Prostate gland (tissue), 2 donors: ENCODE measurements at regions not wholly inside any gene's neighbourhood (a gene's known extent, or its start where the extent isn't known, plus 50 kb on each side); places are given as distances from the start of the nearest gene placed in this dataset.

Experiments used
- DNase-seq: peaks from one replicate; pipeline ENCODE4 v3.0.0-alpha.2; 2019; ENCODE audit warnings: low spot score
- H3K27ac ChIP-seq, 2 donors: fragments of 200-600 bp; sonication (generic); 2 replicates each; pipeline ENCODE4 v1.5.1; 2017 to 2019
- H3K27me3 ChIP-seq: fragments of 200-600 bp; sonication (generic); replicated peaks from 2 replicates; pipeline ENCODE4 v1.5.1; 2019; ENCODE audit not compliant: insufficient read depth
- H3K36me3 ChIP-seq, 2 donors: fragments of 200-600 bp; sonication (generic); 1 replicate in 1 of 2; 2 replicates in 1 of 2; pipeline versions ENCODE4 v1.5.1 to v1.8.1; 2017 to 2019
- H3K4me1 ChIP-seq: fragments of 200-600 bp; sonication (generic); replicated peaks from 2 replicates; pipeline ENCODE4 v1.5.1; 2019
- H3K4me3 ChIP-seq, 2 donors: fragments of 200-600 bp; sonication (generic); 2 replicates each; pipeline ENCODE4 v1.5.1; 2017 to 2019
- H3K9me3 ChIP-seq: fragments of 200-600 bp; sonication (generic); 2 replicates; pipeline ENCODE4 v1.5.1; 2017
- CTCF ChIP-seq, 4 experiments: fragments of 200-600 bp in 2 of 4; fragments of 450-650 bp in 2 of 4; sonication (generic) in 2 of 4; IDR thresholded peaks; 1 replicate in 3 of 4; 2 replicates in 1 of 4; pipeline ENCODE4 v1.5.1; 2016 to 2019; ENCODE audit warnings: antibody characterized with exemption in 4 of 4, mild to moderate bottlenecking in 2 of 4, moderate library complexity in 2 of 4
- POLR2A ChIP-seq: fragments of 450-650 bp; IDR thresholded peaks from one replicate; pipeline ENCODE4 v1.6.1; 2016; ENCODE audit warnings: antibody characterized with exemption, mild to moderate bottlenecking
- POLR2AphosphoS5 ChIP-seq: sonication (generic); formaldehyde crosslinking; IDR thresholded peaks from one replicate; pipeline ENCODE4 v1.6.1; 2017; ENCODE audit warnings: antibody characterized with exemption
- WGBS: methylation state at CpG from one replicate; pipeline ENCODE4 v1.1.5; 2018; 5-methylcytosine and 5-hydroxymethylcytosine counted together
- intact Hi-C: fragments of 100-400 bp; cut with DNase I; formaldehyde crosslinking; loops from one replicate; pipeline ENCODE4 v1.14.2; 2022

GRCh38 chr4:19262467-19262866 is 989.2 kb upstream of the SLIT2 start:
- H3K4me3 ChIP-seq: no peak overlapping the region
- no peaks in the 10 kb centered on the region for H3K27me3 ChIP-seq
- H3K27ac ChIP-seq: no peak overlapping the region
- no peaks in the 10 kb centered on the region for H3K9me3 ChIP-seq
- DNase-seq: no peak
- H3K4me1 ChIP-seq: no peaks in the 10 kb centered on the region
- 89% methylated on average over 2 of the region's 2 CpGs for WGBS
- no peaks in the 10 kb centered on the region for H3K36me3 ChIP-seq
- intact Hi-C loops: no loop called here
- no peak for TF ChIP-seq CTCF (IDR thresholded peaks at IDR 0.05)
- no peak for TF ChIP-seq POLR2A
- no peak for TF ChIP-seq POLR2AphosphoS5

- Histone ChIP-seq H3K27me3 (no peaks in the 10 kb centered on the region), H3K9me3 (no peaks in the 10 kb centered on the region), H3K27ac (no peak overlapping the region), H3K4me1 (no peaks in the 10 kb centered on the region), H3K36me3 (no peaks in the 10 kb centered on the region), H3K4me3 (no peak overlapping the region)
- no peak for TF ChIP-seq POLR2A
- TF ChIP-seq POLR2AphosphoS5: no peak
- no peak for TF ChIP-seq CTCF (IDR thresholded peaks at IDR 0.05)
- intact Hi-C loops: no loop called here
- DNase-seq: no peak
- 30% methylated on average over 2 of the region's 2 CpGs for WGBS
Measured at GRCh38 chr4:19260346-19260745, 991.4 kb upstream of the SLIT2 start.

DNA sequence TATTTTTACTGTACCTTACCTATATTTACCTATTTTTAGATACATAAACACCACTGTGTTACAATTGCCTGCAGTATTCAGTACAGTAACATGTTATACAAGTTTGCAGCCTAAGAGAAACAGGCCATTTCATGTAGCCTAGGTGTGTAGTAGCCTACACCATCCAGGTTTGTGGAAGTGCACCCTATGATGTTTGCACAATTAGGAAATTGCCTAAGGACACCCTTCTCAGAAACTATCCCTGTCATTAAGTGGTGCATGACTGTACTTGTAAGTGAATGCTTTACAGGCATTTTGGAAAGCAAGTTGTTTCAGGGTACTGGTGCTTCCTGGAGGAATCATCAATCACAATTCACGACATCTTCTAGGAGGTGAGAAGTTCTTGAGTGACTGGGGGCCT is 991.8 kb upstream of the SLIT2 start:
- intact Hi-C loops: no loop called here
- 0% methylated on average over 1 of the region's 1 CpG for WGBS
- no peaks in the 10 kb centered on the region for H3K27me3 ChIP-seq
- no peak for DNase-seq
- no peaks in the 10 kb centered on the region for H3K4me1 ChIP-seq
- no peaks in the 10 kb centered on the region for H3K9me3 ChIP-seq
- no peaks in the 10 kb centered on the region for H3K36me3 ChIP-seq
- no peak for TF ChIP-seq POLR2A
- TF ChIP-seq POLR2AphosphoS5: no peak
- no peak for TF ChIP-seq CTCF (IDR thresholded peaks at IDR 0.05)
- H3K4me3 ChIP-seq: no peak overlapping the region
- no peak overlapping the region for H3K27ac ChIP-seq

GRCh38 chr4:19256823-19257222 is 994.9 kb upstream of the SLIT2 start:
- no peaks in the 10 kb centered on the region for H3K27me3 ChIP-seq
- H3K27ac ChIP-seq: no peak overlapping the region
- H3K36me3 ChIP-seq: no peaks in the 10 kb centered on the region
- no peak for DNase-seq
- H3K4me3 ChIP-seq: no peak overlapping the region
- intact Hi-C loops: no loop called here
- H3K4me1 ChIP-seq: no peaks in the 10 kb centered on the region
- no peaks in the 10 kb centered on the region for H3K9me3 ChIP-seq
- TF ChIP-seq CTCF (IDR thresholded peaks at IDR 0.05) (no peak), POLR2A (no peak), POLR2AphosphoS5 (no peak)

DNA sequence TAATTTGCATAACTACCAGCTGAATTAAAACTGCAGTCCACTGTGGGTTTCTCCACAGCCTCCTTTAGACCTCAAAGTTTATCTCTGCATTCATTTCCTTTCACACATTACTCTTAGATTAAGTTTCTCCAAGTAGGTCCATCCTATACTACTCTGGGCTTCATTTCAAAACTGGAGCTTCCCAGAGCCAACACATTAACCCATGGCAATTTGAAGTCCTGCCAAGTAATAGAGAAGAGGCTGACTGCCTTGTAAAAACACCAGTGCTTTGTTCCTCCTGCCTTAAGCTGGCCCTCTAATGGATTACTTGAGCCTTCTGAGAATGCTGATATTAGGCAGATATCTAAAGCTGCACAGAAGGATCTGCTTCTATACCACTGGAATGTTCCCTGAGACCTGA is 997.2 kb upstream of the SLIT2 start:
- Histone ChIP-seq H3K9me3 (no peaks in the 10 kb centered on the region), H3K27me3 (no peaks in the 10 kb centered on the region), H3K36me3 (no peaks in the 10 kb centered on the region), H3K4me3 (no peak overlapping the region), H3K4me1 (no peaks in the 10 kb centered on the region), H3K27ac (no peak overlapping the region)
- intact Hi-C loops: no loop called here
- TF ChIP-seq CTCF (IDR thresholded peaks at IDR 0.05) (no peak), POLR2A (no peak), POLR2AphosphoS5 (no peak)
- DNase-seq: no peak
